Hepatocyte (in vitro differentiated cells): ENCODE measurements at regions not wholly inside any gene's neighbourhood (a gene's known extent, or its start where the extent isn't known, plus 50 kb on each side); places are given as distances from the start of the nearest gene placed in this dataset.
"Not testable (repeated sequence)": the region's sequence is repeated elsewhere in the genome, so short reads cannot be mapped to it uniquely, and the experiment has no call there.

Source experiments
- DNase-seq: peaks from one replicate; pipeline ENCODE4 v3.0.0-alpha.2; 2016; ENCODE audit warnings: low spot score
- H2AFZ ChIP-seq: fragments of 200-600 bp; sonication (generic); 2 replicates; pipeline ENCODE4 v1.6.0; 2016; ENCODE audit warnings: antibody characterized with exemption, mild to moderate bottlenecking
- H3K27ac ChIP-seq: fragments of 200-600 bp; sonication (generic); 2 replicates; pipeline ENCODE4 v1.5.1; 2016; ENCODE audit warnings: mild to moderate bottlenecking
- H3K27me3 ChIP-seq: fragments of 200-600 bp; sonication (generic); 2 replicates; pipeline ENCODE4 v1.6.1; 2016
- H3K36me3 ChIP-seq: fragments of 200-600 bp; sonication (generic); replicated peaks from 2 replicates; pipeline ENCODE4 v1.5.1; 2016; ENCODE audit warnings: low read depth; ENCODE audit not compliant: insufficient read depth
- H3K4me1 ChIP-seq: fragments of 200-600 bp; sonication (generic); 2 replicates; pipeline ENCODE4 v1.5.1; 2016; ENCODE audit warnings: mild to moderate bottlenecking, moderate library complexity; ENCODE audit not compliant: insufficient read depth
- H3K4me2 ChIP-seq: fragments of 200-600 bp; sonication (generic); 2 replicates; pipeline ENCODE4 v1.6.0; 2016
- H3K4me3 ChIP-seq: fragments of 200-600 bp; sonication (generic); 2 replicates; pipeline ENCODE4 v1.5.1; 2016; ENCODE audit warnings: mild to moderate bottlenecking
- H3K79me2 ChIP-seq: fragments of 200-600 bp; sonication (generic); 2 replicates; pipeline ENCODE4 v1.6.0; 2017; ENCODE audit warnings: mild to moderate bottlenecking
- H3K9me2 ChIP-seq: fragments of 200-600 bp; sonication (generic); replicated peaks from 2 replicates; pipeline ENCODE4 v1.6.0; 2017; ENCODE audit warnings: mild to moderate bottlenecking; ENCODE audit not compliant: insufficient read depth
- H3K9me3 ChIP-seq: fragments of 200-600 bp; sonication (generic); 2 replicates; pipeline ENCODE4 v1.5.1; 2016; ENCODE audit warnings: low read depth, mild to moderate bottlenecking
- H4K20me1 ChIP-seq: fragments of 200-600 bp; sonication (generic); 2 replicates; pipeline ENCODE4 v1.6.0; 2016; ENCODE audit warnings: mild to moderate bottlenecking; ENCODE audit not compliant: insufficient read depth, poor library complexity, severe bottlenecking
- CTCF ChIP-seq: fragments of 200-600 bp; sonication (generic); IDR thresholded peaks from 2 replicates; pipeline ENCODE4 v1.5.1; 2016; ENCODE audit warnings: antibody characterized with exemption, mild to moderate bottlenecking; ENCODE audit not compliant: poor library complexity
- EZH2 ChIP-seq: fragments of 200-600 bp; sonication (generic); IDR thresholded peaks from 2 replicates; pipeline ENCODE4 v1.6.1; 2016; ENCODE audit warnings: antibody characterized with exemption, mild to moderate bottlenecking, borderline replicate concordance
- EZH2phosphoT487 ChIP-seq: fragments of 200-600 bp; sonication (generic); IDR thresholded peaks from one replicate; pipeline ENCODE4 v1.6.1; 2018; ENCODE audit warnings: antibody characterized with exemption, mild to moderate bottlenecking, low read depth, moderate library complexity; ENCODE audit not compliant: unreplicated experiment, severe bottlenecking
- WGBS: methylation state at CpG from one replicate; pipeline ENCODE4 v1.1.6; 2016; ENCODE audit warnings: low lambda C conversion rate; ENCODE audit errors: missing lambda C conversion rate; 5-methylcytosine and 5-hydroxymethylcytosine counted together

GRCh38 chr6:168934660-168935627, 318.7 kb downstream of the THBS2 start:
- H3K9me3 ChIP-seq: no peaks in the 10 kb centered on the region
- no peak overlapping the region for H3K4me2 ChIP-seq
- H3K36me3 ChIP-seq: no peaks in the 10 kb centered on the region
- no peaks in the 10 kb centered on the region for H3K27me3 ChIP-seq
- no peak for TF ChIP-seq EZH2phosphoT487
- no peak for TF ChIP-seq EZH2
- no peak for TF ChIP-seq CTCF
- no peak overlapping the region for H3K4me3 ChIP-seq
- DNase-seq: no peak
- H3K27ac ChIP-seq: no peak overlapping the region
- 82% methylated on average over 25 of the region's 25 CpGs for WGBS
- H3K4me1 ChIP-seq: no peaks in the 10 kb centered on the region
- no peaks in the 10 kb centered on the region for H3K9me2 ChIP-seq
- H3K79me2 ChIP-seq: no peaks in the 10 kb centered on the region
- H4K20me1 ChIP-seq: no peaks in the 10 kb centered on the region
- no peak overlapping the region for H2AFZ ChIP-seq

- H4K20me1 ChIP-seq, H3K27me3 ChIP-seq, H3K4me1 ChIP-seq, H3K79me2 ChIP-seq, H3K9me3 ChIP-seq, H3K4me2 ChIP-seq, DNase-seq, H3K4me3 ChIP-seq, H3K27ac ChIP-seq, H3K36me3 ChIP-seq, H2AFZ ChIP-seq, H3K9me2 ChIP-seq: not testable (repeated sequence)
- 91% methylated on average over 14 of the region's 16 CpGs for WGBS
Measured at GRCh38 chr6:168932171-168932570, 321.5 kb downstream of the THBS2 start.

DNA sequence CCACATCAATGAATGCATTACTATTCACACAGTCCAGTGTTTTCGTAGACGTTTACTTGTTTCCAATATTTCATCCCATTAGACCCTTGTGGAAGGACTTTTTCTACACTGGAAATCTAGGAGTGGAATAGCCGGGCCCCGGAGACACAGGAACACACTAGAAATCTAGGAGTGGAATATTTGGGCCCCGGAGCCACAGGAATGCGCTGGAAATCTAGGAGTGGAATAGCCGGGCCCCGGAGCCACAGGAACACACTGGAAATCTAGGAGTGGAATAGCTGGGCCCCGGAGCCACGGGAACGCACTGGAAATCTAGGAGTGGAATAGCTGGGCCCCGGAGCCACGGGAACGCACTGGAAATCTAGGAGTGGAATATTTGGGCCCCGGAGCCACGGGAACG, 322.6 kb downstream of the THBS2 start:
- not testable (repeated sequence) for H3K27ac ChIP-seq, H2AFZ ChIP-seq, H3K36me3 ChIP-seq, DNase-seq, H3K79me2 ChIP-seq, H3K9me3 ChIP-seq, H3K27me3 ChIP-seq, H3K4me2 ChIP-seq, H3K9me2 ChIP-seq, H4K20me1 ChIP-seq, H3K4me3 ChIP-seq, H3K4me1 ChIP-seq
- WGBS: 86% methylated on average over 17 of the region's 17 CpGs

- Histone ChIP-seq H3K79me2 (no peaks in the 10 kb centered on the region), H3K9me3 (no peaks in the 10 kb centered on the region), H3K4me1 (no peaks in the 10 kb centered on the region), H3K36me3 (no peaks in the 10 kb centered on the region), H3K9me2 (no peaks in the 10 kb centered on the region), H3K27me3 (no peaks in the 10 kb centered on the region), H3K4me2 (no peak overlapping the region), H3K27ac (no peak overlapping the region), H4K20me1 (no peaks in the 10 kb centered on the region), H3K4me3 (no peak overlapping the region), H2AFZ (no peak overlapping the region)
- TF ChIP-seq CTCF (no peak), EZH2 (no peak), EZH2phosphoT487 (no peak)
- no peak for DNase-seq
- 93% methylated on average over 11 of the region's 11 CpGs for WGBS
Measured at GRCh38 chr6:168929871-168930450, 323.7 kb downstream of the THBS2 start.
